ENCODE measurements at regions not wholly inside any gene's neighbourhood (a gene's known extent, or its start where the extent isn't known, plus 50 kb on each side); places are given as distances from the start of the nearest gene placed in this dataset.

- Mint-ChIP-seq H3K27ac (no peak overlapping the region), H3K4me1 (ENCODE audit: low read depth) (peaks cover 12% of the 10 kb centered on the region), H3K4me3 (ENCODE audit: low read depth) (no peak overlapping the region), H3K27me3 (peaks cover 20% of the 10 kb centered on the region), H3K9me3 (ENCODE audit: low read depth) (no peaks in the 10 kb centered on the region), H3K36me3 (ENCODE audit: insufficient read depth) (no peaks in the 10 kb centered on the region)
- TF ChIP-seq, protein P1, sequence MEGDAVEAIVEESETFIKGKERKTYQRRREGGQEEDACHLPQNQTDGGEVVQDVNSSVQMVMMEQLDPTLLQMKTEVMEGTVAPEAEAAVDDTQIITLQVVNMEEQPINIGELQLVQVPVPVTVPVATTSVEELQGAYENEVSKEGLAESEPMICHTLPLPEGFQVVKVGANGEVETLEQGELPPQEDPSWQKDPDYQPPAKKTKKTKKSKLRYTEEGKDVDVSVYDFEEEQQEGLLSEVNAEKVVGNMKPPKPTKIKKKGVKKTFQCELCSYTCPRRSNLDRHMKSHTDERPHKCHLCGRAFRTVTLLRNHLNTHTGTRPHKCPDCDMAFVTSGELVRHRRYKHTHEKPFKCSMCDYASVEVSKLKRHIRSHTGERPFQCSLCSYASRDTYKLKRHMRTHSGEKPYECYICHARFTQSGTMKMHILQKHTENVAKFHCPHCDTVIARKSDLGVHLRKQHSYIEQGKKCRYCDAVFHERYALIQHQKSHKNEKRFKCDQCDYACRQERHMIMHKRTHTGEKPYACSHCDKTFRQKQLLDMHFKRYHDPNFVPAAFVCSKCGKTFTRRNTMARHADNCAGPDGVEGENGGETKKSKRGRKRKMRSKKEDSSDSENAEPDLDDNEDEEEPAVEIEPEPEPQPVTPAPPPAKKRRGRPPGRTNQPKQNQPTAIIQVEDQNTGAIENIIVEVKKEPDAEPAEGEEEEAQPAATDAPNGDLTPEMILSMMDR (IDR thresholded peaks at IDR 0.05; ENCODE audit: unreplicated experiment), result no peak
- DNase-seq (ENCODE audit: low spot score, unreplicated experiment), result no peak
Observed at GRCh38 chr6:169895000-169895759, 143.8 kb downstream of the ERMARD start.

DNA sequence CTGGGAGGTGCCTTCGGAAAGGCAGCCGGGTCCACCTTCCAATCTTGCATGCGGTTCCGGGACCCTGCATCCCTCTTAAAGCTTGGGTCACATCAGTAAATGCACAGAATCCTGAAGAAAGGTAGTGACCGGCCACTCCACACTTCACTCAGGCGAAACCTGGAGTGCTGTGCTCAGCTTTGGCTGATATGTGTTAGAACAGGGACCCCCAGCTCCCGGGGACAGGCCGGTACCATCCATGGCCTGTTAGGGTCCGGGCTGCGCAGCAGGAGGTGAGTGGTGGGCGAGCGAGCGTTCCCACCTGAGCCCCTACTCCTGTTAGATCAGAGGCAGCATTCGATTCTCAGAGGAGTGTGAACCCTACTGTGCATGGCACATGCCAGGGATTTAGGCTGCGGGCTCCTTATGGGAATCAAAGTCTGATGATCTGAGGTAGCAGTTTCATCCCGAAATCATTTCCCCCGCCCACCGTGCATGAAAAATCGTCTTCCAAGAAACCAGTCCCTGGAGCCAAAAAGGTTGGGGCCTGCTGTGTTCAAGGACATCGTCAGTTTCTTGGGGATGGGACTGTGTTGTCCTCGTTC lies 143.0 kb downstream of the ERMARD start:
- no peaks in the 10 kb centered on the region for H3K36me3 Mint-ChIP-seq (ENCODE audit: insufficient read depth)
- peaks cover 17% of the 10 kb centered on the region for H3K4me1 Mint-ChIP-seq (ENCODE audit: low read depth)
- peaks cover 20% of the 10 kb centered on the region for H3K27me3 Mint-ChIP-seq
- no peak overlapping the region for H3K4me3 Mint-ChIP-seq (ENCODE audit: low read depth)
- no peak overlapping the region for H3K27ac Mint-ChIP-seq
- H3K9me3 Mint-ChIP-seq (ENCODE audit: low read depth), result no peaks in the 10 kb centered on the region
- TF ChIP-seq, protein P1 (IDR thresholded peaks at IDR 0.05; ENCODE audit: unreplicated experiment), result no peak
- no peak for DNase-seq (ENCODE audit: low spot score, unreplicated experiment)

- Mint-ChIP-seq H3K27me3 (peaks cover 20% of the 10 kb centered on the region), H3K9me3 (ENCODE audit: low read depth) (no peaks in the 10 kb centered on the region), H3K27ac (no peak overlapping the region), H3K4me3 (ENCODE audit: low read depth) (no peak overlapping the region), H3K4me1 (ENCODE audit: low read depth) (peaks cover 13% of the 10 kb centered on the region), H3K36me3 (ENCODE audit: insufficient read depth) (no peaks in the 10 kb centered on the region)
- no peak for DNase-seq (ENCODE audit: low spot score, unreplicated experiment)
- TF ChIP-seq, protein P1 (IDR thresholded peaks at IDR 0.05; ENCODE audit: unreplicated experiment), result no peak
Observed at GRCh38 chr6:169893624-169894023, 142.2 kb downstream of the ERMARD start.

- peaks cover 26% of the 10 kb centered on the region for H3K27me3 Mint-ChIP-seq
- H3K36me3 Mint-ChIP-seq (ENCODE audit: insufficient read depth), result no peaks in the 10 kb centered on the region
- H3K4me1 Mint-ChIP-seq (ENCODE audit: low read depth), result peaks cover 9% of the 10 kb centered on the region
- no peaks in the 10 kb centered on the region for H3K9me3 Mint-ChIP-seq (ENCODE audit: low read depth)
- H3K4me3 Mint-ChIP-seq (ENCODE audit: low read depth), result no peak overlapping the region
- no peak for DNase-seq (ENCODE audit: low spot score, unreplicated experiment)
- no peak overlapping the region for H3K27ac Mint-ChIP-seq
- TF ChIP-seq, protein P1 (IDR thresholded peaks at IDR 0.05; ENCODE audit: unreplicated experiment), result no peak
Observed at GRCh38 chr6:169891846-169892245, 140.4 kb downstream of the ERMARD start.

GRCh38 chr6:169891421-169891820 lies 140.0 kb downstream of the ERMARD start:
- Mint-ChIP-seq H3K36me3 (ENCODE audit: insufficient read depth) (no peaks in the 10 kb centered on the region), H3K4me1 (ENCODE audit: low read depth) (peaks cover 9% of the 10 kb centered on the region), H3K4me3 (ENCODE audit: low read depth) (no peak overlapping the region), H3K27ac (no peak overlapping the region), H3K9me3 (ENCODE audit: low read depth) (no peaks in the 10 kb centered on the region), H3K27me3 (peaks cover 26% of the 10 kb centered on the region)
- TF ChIP-seq, protein P1 (IDR thresholded peaks at IDR 0.05; ENCODE audit: unreplicated experiment), result no peak
- no peak for DNase-seq (ENCODE audit: low spot score, unreplicated experiment)
